IMR-90 (cell line): ENCODE measurements at regions not wholly inside any gene's neighbourhood (a gene's known extent, or its start where the extent isn't known, plus 50 kb on each side); places are given as distances from the start of the nearest gene placed in this dataset.

ENCODE experiments used
- ATAC-seq: fragments of 200-7000 bp; cut with Tn5 transposase; 2 replicates; pipeline ENCODE4 v1.9.1; 2020; ENCODE audit warnings: low read depth, mild to moderate bottlenecking, moderate library complexity
- BruUV-seq: library from RNA; stranded (reverse); fragments of 400-500 nt; replicated peaks from 2 replicates; lab custom pipeline; 2021; lab: Mats Ljungman, UMichigan
- CTCF ChIA-PET: fragments of 300-600 bp; formaldehyde crosslinking; extraction: SDS; loops from one replicate; lab custom pipeline; 2021; ENCODE audit warnings: antibody characterized with exemption; lab: Yijun Ruan, JAX
- POLR2A ChIA-PET: fragments of 300-600 bp; sonication (Branson Sonifier 250); formaldehyde crosslinking; loops from one replicate; lab custom pipeline; 2022; ENCODE audit warnings: antibody characterized with exemption; ENCODE audit not compliant: unreplicated experiment; lab: Charles Lee
- DNase-seq: peaks from one replicate; pipeline ENCODE4 v3.0.0; 2013
- H2AFZ ChIP-seq: replicated peaks from 2 replicates; pipeline ENCODE3; 2013; ENCODE audit warnings: low read length, mild to moderate bottlenecking; ENCODE audit not compliant: poor library complexity
- H2AK5ac ChIP-seq: 2 replicates; pipeline ENCODE4 v1.6.1; 2013; ENCODE audit warnings: low read depth, low read length, inconsistent platforms
- H2AK9ac ChIP-seq: replicated peaks from 2 replicates; pipeline ENCODE3; 2013; ENCODE audit warnings: mild to moderate bottlenecking, low read depth, low read length, moderate library complexity; ENCODE audit not compliant: poor library complexity
- H2BK120ac ChIP-seq: 2 replicates; pipeline ENCODE4 v1.6.1; 2013; ENCODE audit warnings: low read depth, low read length, inconsistent platforms
- H2BK15ac ChIP-seq: 3 replicates; pipeline ENCODE4 v1.6.1; 2013; ENCODE audit warnings: low read depth, low read length, inconsistent platforms
- H2BK20ac ChIP-seq: 2 replicates; pipeline ENCODE4 v1.6.1; 2013; ENCODE audit warnings: low read depth, mild to moderate bottlenecking, inconsistent platforms, low read length, moderate library complexity
- H2BK5ac ChIP-seq: 2 replicates; pipeline ENCODE4 v1.6.1; 2013; ENCODE audit warnings: mild to moderate bottlenecking, low read depth, low read length, inconsistent platforms; ENCODE audit not compliant: poor library complexity, severe bottlenecking
- H3K14ac ChIP-seq: replicated peaks from 2 replicates; pipeline ENCODE4 v1.6.1; 2013; ENCODE audit warnings: low read depth, low read length, inconsistent platforms
- H3K18ac ChIP-seq: 2 replicates; pipeline ENCODE4 v1.6.1; 2013; ENCODE audit warnings: low read depth, low read length, control low read depth
- H3K23ac ChIP-seq: 2 replicates; pipeline ENCODE4 v1.6.1; 2013; ENCODE audit warnings: low read depth, low read length, inconsistent platforms
- H3K27ac ChIP-seq: 2 replicates; pipeline ENCODE4 v1.5.1; 2013; ENCODE audit warnings: mild to moderate bottlenecking, control low read depth, low read length; ENCODE audit not compliant: insufficient read depth
- H3K27me3 ChIP-seq: 2 replicates; pipeline ENCODE4 v1.6.1; 2013; ENCODE audit warnings: low read length; ENCODE audit not compliant: control insufficient read depth, insufficient read depth
- H3K36me3 ChIP-seq: 2 replicates; pipeline ENCODE4 v1.6.1; 2013; ENCODE audit warnings: low read length, mixed read lengths; ENCODE audit not compliant: control insufficient read depth, insufficient read depth
- H3K4ac ChIP-seq: 2 replicates; pipeline ENCODE4 v1.6.1; 2013; ENCODE audit warnings: low read depth, low read length, inconsistent platforms
- H3K4me1 ChIP-seq: 2 replicates; pipeline ENCODE4 v1.6.1; 2013; ENCODE audit warnings: low read length, mixed read lengths; ENCODE audit not compliant: control insufficient read depth, insufficient read depth
- H3K4me2 ChIP-seq: 2 replicates; pipeline ENCODE4 v1.6.1; 2013; ENCODE audit warnings: low read depth, mild to moderate bottlenecking, control low read depth, low read length, moderate library complexity
- H3K4me3 ChIP-seq: 2 replicates; pipeline ENCODE4 v1.5.1; 2013; ENCODE audit warnings: low read depth, mild to moderate bottlenecking, control low read depth, low read length, moderate library complexity; ENCODE audit not compliant: insufficient read depth
- H3K56ac ChIP-seq: 2 replicates; pipeline ENCODE4 v1.6.1; 2013; ENCODE audit warnings: low read length, inconsistent platforms; ENCODE audit not compliant: insufficient read depth; ENCODE audit errors: extremely low read depth
- H3K79me1 ChIP-seq, 2 experiments: 2 replicates each; pipeline ENCODE4 v1.6.1; 2013; ENCODE audit warnings: low read length in 2 of 2, inconsistent platforms in 1 of 2, low read depth in 1 of 2
- H3K9ac ChIP-seq: 2 replicates; pipeline ENCODE4 v1.6.1; 2013; ENCODE audit warnings: low read depth, low read length, control low read depth
- H3K9me1 ChIP-seq: 2 replicates; pipeline ENCODE4 v1.6.1; 2013; ENCODE audit warnings: low read length, inconsistent platforms; ENCODE audit not compliant: insufficient read depth
- H3K9me3 ChIP-seq: 2 replicates; pipeline ENCODE4 v1.6.1; 2013; ENCODE audit warnings: low read length; ENCODE audit not compliant: control insufficient read depth, insufficient read depth
- H4K20me1 ChIP-seq: 2 replicates; pipeline ENCODE4 v1.6.1; 2013; ENCODE audit warnings: low read length, inconsistent platforms; ENCODE audit not compliant: insufficient read depth
- H4K5ac ChIP-seq: 2 replicates; pipeline ENCODE4 v1.6.1; 2013; ENCODE audit warnings: mild to moderate bottlenecking, low read depth, low read length, control low read depth
- H4K8ac ChIP-seq, 2 experiments: 2 replicates each; pipeline ENCODE4 v1.6.1; 2013; ENCODE audit warnings: low read depth in 2 of 2, low read length in 2 of 2, control low read depth in 1 of 2, inconsistent platforms in 1 of 2
- H4K91ac ChIP-seq: 2 replicates; pipeline ENCODE4 v1.6.1; 2013; ENCODE audit warnings: low read depth, low read length, inconsistent platforms; ENCODE audit not compliant: insufficient read depth
- CTCF ChIP-seq: conservative IDR thresholded peaks from 2 replicates; pipeline ENCODE4 v1.5.1; 2012; ENCODE audit warnings: mild to moderate bottlenecking, low read depth, low read length, improper control_type of control experiment
- SMC3 ChIP-seq: fragments of 150-350 bp; IDR thresholded peaks from 2 replicates; pipeline ENCODE4 v1.6.1; 2016; ENCODE audit warnings: low read depth, mild to moderate bottlenecking, antibody characterized with exemption, low read length, moderate library complexity
- dilution Hi-C: fragments of 300-500 bp; cut with HindIII; formaldehyde crosslinking; loops from one replicate; pipeline ENCODE4 v1.14.3; 2018; ENCODE audit warnings: low sequenced_read_pairs; ENCODE audit not compliant: unreplicated experiment
- in situ Hi-C: fragments of 300-500 bp; cut with MboI; formaldehyde crosslinking; loops from 3 replicates; pipeline ENCODE4 v1.14.3; 2019; ENCODE audit warnings: low sequenced_read_pairs, inconsistent platforms, mixed read lengths
- intact Hi-C: fragments of 100-400 bp; cut with micrococcal nuclease; formaldehyde crosslinking; loops from 2 replicates; pipeline ENCODE4 v1.10.0; 2022

- H3K27me3 ChIP-seq, result no peaks in the 10 kb centered on the region
- no peak overlapping the region for H2BK20ac ChIP-seq
- intact Hi-C loops (no loop called here), dilution Hi-C loops (no loop called here), in situ Hi-C loops (no loop called here)
- no peak overlapping the region for H2AK5ac ChIP-seq
- H2BK120ac ChIP-seq, result no peak overlapping the region
- H3K56ac ChIP-seq, result no peak overlapping the region
- no peaks in the 10 kb centered on the region for H3K36me3 ChIP-seq
- H3K14ac ChIP-seq, result no peak overlapping the region
- H3K9me3 ChIP-seq, result 0 out of 2 replicates have a peak, but pooled peaks cover 2% of the 10 kb centered on the region
- ChIA-PET CTCF (no interaction called here), POLR2A (no interaction called here)
- H4K8ac ChIP-seq, result no peak overlapping the region
- ATAC-seq, result no peak
- no peak overlapping the region for H3K4ac ChIP-seq
- no peak overlapping the region for H2BK5ac ChIP-seq
- H4K91ac ChIP-seq, result no peak overlapping the region
- H3K4me3 ChIP-seq, result no peak overlapping the region
- H2AK9ac ChIP-seq, result no peak overlapping the region
- no peak overlapping the region for H4K5ac ChIP-seq
- no peak overlapping the region for H3K4me2 ChIP-seq
- TF ChIP-seq SMC3 (no peak), CTCF (no peak)
- no peak overlapping the region for H3K23ac ChIP-seq
- no TSS peak for BruUV-seq
- no peak overlapping the region for H3K9ac ChIP-seq
- no peaks in the 10 kb centered on the region for H4K20me1 ChIP-seq
- H3K18ac ChIP-seq, result no peak overlapping the region
- H2AFZ ChIP-seq, result no peak overlapping the region
- DNase-seq, result no peak
- H3K79me1 ChIP-seq, result no peaks in the 10 kb centered on the region
- no peaks in the 10 kb centered on the region for H3K4me1 ChIP-seq
- H2BK15ac ChIP-seq, result no peak overlapping the region
- no peaks in the 10 kb centered on the region for H3K9me1 ChIP-seq
- no peak overlapping the region for H3K27ac ChIP-seq
Observed at GRCh38 chr9:80208696-80209095, 636.9 kb downstream of the TLE4 start.
